IMR-90 (cell line): ENCODE measurements at regions not wholly inside any gene's neighbourhood (a gene's known extent, or its start where the extent isn't known, plus 50 kb on each side); places are given as distances from the start of the nearest gene placed in this dataset.

Experiments used
- ATAC-seq: fragments of 200-7000 bp; cut with Tn5 transposase; 2 replicates; pipeline ENCODE4 v1.9.1; 2020; ENCODE audit warnings: low read depth, mild to moderate bottlenecking, moderate library complexity
- BruUV-seq: library from RNA; stranded (reverse); fragments of 400-500 nt; replicated peaks from 2 replicates; lab custom pipeline; 2021; lab: Mats Ljungman, UMichigan
- CTCF ChIA-PET: fragments of 300-600 bp; formaldehyde crosslinking; extraction: SDS; loops from one replicate; lab custom pipeline; 2021; ENCODE audit warnings: antibody characterized with exemption; lab: Yijun Ruan, JAX
- POLR2A ChIA-PET: fragments of 300-600 bp; sonication (Branson Sonifier 250); formaldehyde crosslinking; loops from one replicate; lab custom pipeline; 2022; ENCODE audit warnings: antibody characterized with exemption; ENCODE audit not compliant: unreplicated experiment; lab: Charles Lee
- DNase-seq: peaks from one replicate; pipeline ENCODE4 v3.0.0; 2013
- H2AFZ ChIP-seq: replicated peaks from 2 replicates; pipeline ENCODE3; 2013; ENCODE audit warnings: low read length, mild to moderate bottlenecking; ENCODE audit not compliant: poor library complexity
- H2AK5ac ChIP-seq: 2 replicates; pipeline ENCODE4 v1.6.1; 2013; ENCODE audit warnings: low read depth, low read length, inconsistent platforms
- H2AK9ac ChIP-seq: replicated peaks from 2 replicates; pipeline ENCODE3; 2013; ENCODE audit warnings: mild to moderate bottlenecking, low read depth, low read length, moderate library complexity; ENCODE audit not compliant: poor library complexity
- H2BK120ac ChIP-seq: 2 replicates; pipeline ENCODE4 v1.6.1; 2013; ENCODE audit warnings: low read depth, low read length, inconsistent platforms
- H2BK15ac ChIP-seq: 3 replicates; pipeline ENCODE4 v1.6.1; 2013; ENCODE audit warnings: low read depth, low read length, inconsistent platforms
- H2BK20ac ChIP-seq: 2 replicates; pipeline ENCODE4 v1.6.1; 2013; ENCODE audit warnings: low read depth, mild to moderate bottlenecking, inconsistent platforms, low read length, moderate library complexity
- H2BK5ac ChIP-seq: 2 replicates; pipeline ENCODE4 v1.6.1; 2013; ENCODE audit warnings: mild to moderate bottlenecking, low read depth, low read length, inconsistent platforms; ENCODE audit not compliant: poor library complexity, severe bottlenecking
- H3K14ac ChIP-seq: replicated peaks from 2 replicates; pipeline ENCODE4 v1.6.1; 2013; ENCODE audit warnings: low read depth, low read length, inconsistent platforms
- H3K18ac ChIP-seq: 2 replicates; pipeline ENCODE4 v1.6.1; 2013; ENCODE audit warnings: low read depth, low read length, control low read depth
- H3K23ac ChIP-seq: 2 replicates; pipeline ENCODE4 v1.6.1; 2013; ENCODE audit warnings: low read depth, low read length, inconsistent platforms
- H3K27ac ChIP-seq: 2 replicates; pipeline ENCODE4 v1.5.1; 2013; ENCODE audit warnings: mild to moderate bottlenecking, control low read depth, low read length; ENCODE audit not compliant: insufficient read depth
- H3K27me3 ChIP-seq: 2 replicates; pipeline ENCODE4 v1.6.1; 2013; ENCODE audit warnings: low read length; ENCODE audit not compliant: control insufficient read depth, insufficient read depth
- H3K36me3 ChIP-seq: 2 replicates; pipeline ENCODE4 v1.6.1; 2013; ENCODE audit warnings: low read length, mixed read lengths; ENCODE audit not compliant: control insufficient read depth, insufficient read depth
- H3K4ac ChIP-seq: 2 replicates; pipeline ENCODE4 v1.6.1; 2013; ENCODE audit warnings: low read depth, low read length, inconsistent platforms
- H3K4me1 ChIP-seq: 2 replicates; pipeline ENCODE4 v1.6.1; 2013; ENCODE audit warnings: low read length, mixed read lengths; ENCODE audit not compliant: control insufficient read depth, insufficient read depth
- H3K4me2 ChIP-seq: 2 replicates; pipeline ENCODE4 v1.6.1; 2013; ENCODE audit warnings: low read depth, mild to moderate bottlenecking, control low read depth, low read length, moderate library complexity
- H3K4me3 ChIP-seq: 2 replicates; pipeline ENCODE4 v1.5.1; 2013; ENCODE audit warnings: low read depth, mild to moderate bottlenecking, control low read depth, low read length, moderate library complexity; ENCODE audit not compliant: insufficient read depth
- H3K56ac ChIP-seq: 2 replicates; pipeline ENCODE4 v1.6.1; 2013; ENCODE audit warnings: low read length, inconsistent platforms; ENCODE audit not compliant: insufficient read depth; ENCODE audit errors: extremely low read depth
- H3K79me1 ChIP-seq, 2 experiments: 2 replicates each; pipeline ENCODE4 v1.6.1; 2013; ENCODE audit warnings: low read length in 2 of 2, inconsistent platforms in 1 of 2, low read depth in 1 of 2
- H3K9ac ChIP-seq: 2 replicates; pipeline ENCODE4 v1.6.1; 2013; ENCODE audit warnings: low read depth, low read length, control low read depth
- H3K9me1 ChIP-seq: 2 replicates; pipeline ENCODE4 v1.6.1; 2013; ENCODE audit warnings: low read length, inconsistent platforms; ENCODE audit not compliant: insufficient read depth
- H3K9me3 ChIP-seq: 2 replicates; pipeline ENCODE4 v1.6.1; 2013; ENCODE audit warnings: low read length; ENCODE audit not compliant: control insufficient read depth, insufficient read depth
- H4K20me1 ChIP-seq: 2 replicates; pipeline ENCODE4 v1.6.1; 2013; ENCODE audit warnings: low read length, inconsistent platforms; ENCODE audit not compliant: insufficient read depth
- H4K5ac ChIP-seq: 2 replicates; pipeline ENCODE4 v1.6.1; 2013; ENCODE audit warnings: mild to moderate bottlenecking, low read depth, low read length, control low read depth
- H4K8ac ChIP-seq, 2 experiments: 2 replicates each; pipeline ENCODE4 v1.6.1; 2013; ENCODE audit warnings: low read depth in 2 of 2, low read length in 2 of 2, control low read depth in 1 of 2, inconsistent platforms in 1 of 2
- H4K91ac ChIP-seq: 2 replicates; pipeline ENCODE4 v1.6.1; 2013; ENCODE audit warnings: low read depth, low read length, inconsistent platforms; ENCODE audit not compliant: insufficient read depth
- CEBPB ChIP-seq: IDR thresholded peaks from 2 replicates; pipeline ENCODE4 v1.6.1; 2012; ENCODE audit warnings: low read depth, low read length, improper control_type of control experiment
- MAFK ChIP-seq: IDR thresholded peaks from 2 replicates; pipeline ENCODE4 v1.6.1; 2012; ENCODE audit warnings: low read depth, low read length, improper control_type of control experiment
- WGBS, 2 experiments: methylation state at CpG; one replicate each; pipeline versions ENCODE4 v1.1.5 to v1.1.7; 2013; ENCODE audit warnings: missing lambda C conversion rate in 2 of 2; ENCODE audit not compliant: insufficient read length in 1 of 2; ENCODE audit errors: extremely low coverage in 2 of 2; 5-methylcytosine and 5-hydroxymethylcytosine counted together
- dilution Hi-C: fragments of 300-500 bp; cut with HindIII; formaldehyde crosslinking; loops from one replicate; pipeline ENCODE4 v1.14.3; 2018; ENCODE audit warnings: low sequenced_read_pairs; ENCODE audit not compliant: unreplicated experiment
- in situ Hi-C: fragments of 300-500 bp; cut with MboI; formaldehyde crosslinking; loops from 3 replicates; pipeline ENCODE4 v1.14.3; 2019; ENCODE audit warnings: low sequenced_read_pairs, inconsistent platforms, mixed read lengths
- intact Hi-C: fragments of 100-400 bp; cut with micrococcal nuclease; formaldehyde crosslinking; loops from 2 replicates; pipeline ENCODE4 v1.10.0; 2022

- no CpG with 5 or more reads among the region's 2 CpGs for WGBS, 2 experiments
Observed at GRCh38 chr3:117817103-117817502, 1107.5 kb downstream of the TUSC7 start.

More at GRCh38 chr3:117817103-117817502, 1107.5 kb downstream of the TUSC7 start:
- Histone ChIP-seq H4K5ac (no peak overlapping the region), H3K4me2 (no peak overlapping the region), H2BK5ac (no peak overlapping the region), H4K8ac (no peak overlapping the region), H2AK5ac (no peak overlapping the region), H3K36me3 (no peaks in the 10 kb centered on the region), H3K27me3 (no peaks in the 10 kb centered on the region), H3K9me3 (no peaks in the 10 kb centered on the region), H3K27ac (no peak overlapping the region), H2AK9ac (no peak overlapping the region), H3K9me1 (no peaks in the 10 kb centered on the region), H2AFZ (no peak overlapping the region), H2BK120ac (no peak overlapping the region), H2BK15ac (no peak overlapping the region), H2BK20ac (no peak overlapping the region), H3K4ac (no peak overlapping the region), H3K23ac (no peak overlapping the region), H4K20me1 (no peaks in the 10 kb centered on the region), H3K56ac (no peak overlapping the region), H3K9ac (no peak overlapping the region), H3K4me1 (peaks cover 2% of the 10 kb centered on the region; the same call in 1 of the 2 replicates), H3K14ac (no peak overlapping the region), H3K4me3 (no peak overlapping the region), H3K18ac (no peak overlapping the region), H3K79me1 (no peaks in the 10 kb centered on the region), H4K91ac (no peak overlapping the region)
- no peak for ATAC-seq
- in situ Hi-C loops (no loop called here), intact Hi-C loops (no loop called here), dilution Hi-C loops (no loop called here)
- DNase-seq, result no peak
- POLR2A ChIA-PET, result no interaction called here
- TF ChIP-seq MAFK (peak; percentile 75), CEBPB (no peak)
- no TSS peak for BruUV-seq
- CTCF ChIA-PET, result no interaction called here
